Fibroblast of pulmonary artery (primary cell): ENCODE measurements at regions not wholly inside any gene's neighbourhood (a gene's known extent, or its start where the extent isn't known, plus 50 kb on each side); places are given as distances from the start of the nearest gene placed in this dataset.

Experiments used
- DNase-seq: peaks from one replicate; pipeline ENCODE4 v3.0.0-alpha.2; 2010; ENCODE audit warnings: low read depth
- H3K4me3 ChIP-seq: replicated peaks from 2 replicates; pipeline ENCODE4 v1.5.1; 2011; ENCODE audit warnings: low read depth, mild to moderate bottlenecking, control low read depth, low read length, moderate library complexity
- CTCF ChIP-seq: IDR thresholded peaks from 2 replicates; pipeline ENCODE4 v1.5.1; 2011; ENCODE audit warnings: mild to moderate bottlenecking, control low read depth, low read length, inconsistent platforms; ENCODE audit errors: missing control alignments

- TF ChIP-seq CTCF = no peak
- H3K4me3 ChIP-seq = no peak overlapping the region
- no peak for DNase-seq
Measured at GRCh38 chr16:54685682-54686081, 245.0 kb upstream of the IRX5 start.

- TF ChIP-seq CTCF = no peak
- DNase-seq = no peak
- no peak overlapping the region for H3K4me3 ChIP-seq
Measured at GRCh38 chr16:54679531-54679930, 251.1 kb upstream of the IRX5 start.

- TF ChIP-seq CTCF = no peak
- no peak overlapping the region for H3K4me3 ChIP-seq
- no peak for DNase-seq
Measured at GRCh38 chr16:54677308-54677950, 253.2 kb upstream of the IRX5 start.

- TF ChIP-seq CTCF = no peak
- no peak overlapping the region for H3K4me3 ChIP-seq
- no peak for DNase-seq
Measured at GRCh38 chr16:54673313-54673712, 257.4 kb upstream of the IRX5 start.

GRCh38 chr16:54672500-54672899, 258.2 kb upstream of the IRX5 start:
- TF ChIP-seq CTCF = no peak
- H3K4me3 ChIP-seq = no peak overlapping the region
- no peak for DNase-seq

GRCh38 chr16:54657709-54658102, 273.0 kb upstream of the IRX5 start:
- no peak for TF ChIP-seq CTCF
- DNase-seq = no peak
- no peak overlapping the region for H3K4me3 ChIP-seq

- H3K4me3 ChIP-seq = no peak overlapping the region
- peak; percentile 41 for DNase-seq
- no peak for TF ChIP-seq CTCF
Measured at GRCh38 chr16:54657058-54657708, 273.5 kb upstream of the IRX5 start.
